Kasumi-1 (cell line): ENCODE measurements at regions not wholly inside any gene's neighbourhood (a gene's known extent, or its start where the extent isn't known, plus 50 kb on each side); places are given as distances from the start of the nearest gene placed in this dataset.
A peak's percentile ranks its signal among the peaks of the same experiment; 100 is the strongest.
"Not testable (repeated sequence)": the region's sequence is repeated elsewhere in the genome, so short reads cannot be mapped to it uniquely, and the experiment has no call there.

Experiments
- DNase-seq, 2 experiments: peaks; one replicate each; lab custom pipeline; 2025; lab: John Stamatoyannopoulos, UW

GRCh38 chr1:229133151-229133550, 137.8 kb upstream of the RAB4A start:
- no peak for DNase-seq

- no peak for DNase-seq
These were observed 137.1 kb upstream of the RAB4A start for GRCh38 chr1:229133811-229134210.

- DNase-seq, result not testable (repeated sequence)
These were observed 136.3 kb upstream of the RAB4A start for GRCh38 chr1:229134381-229135217.

GRCh38 chr1:229135773-229136172, 135.1 kb upstream of the RAB4A start:
- no peak for DNase-seq

GRCh38 chr1:229136822-229137221, 134.1 kb upstream of the RAB4A start:
- DNase-seq, result peak; percentile 35 to 36

GRCh38 chr1:229137271-229137670, 133.6 kb upstream of the RAB4A start:
- DNase-seq, result no peak

- no peak for DNase-seq
These were observed 132.9 kb upstream of the RAB4A start for GRCh38 chr1:229138058-229138457.

GRCh38 chr1:229139331-229140118, 131.4 kb upstream of the RAB4A start:
- DNase-seq, result no peak

- no peak for DNase-seq
These were observed 130.9 kb upstream of the RAB4A start for GRCh38 chr1:229140119-229140396.

- no peak for DNase-seq
These were observed 129.6 kb upstream of the RAB4A start for GRCh38 chr1:229141271-229141670.

GRCh38 chr1:229141689-229142377, 129.1 kb upstream of the RAB4A start:
- no peak for DNase-seq

- no peak for DNase-seq
These were observed 128.4 kb upstream of the RAB4A start for GRCh38 chr1:229142471-229142870.

- no peak for DNase-seq
These were observed 124.3 kb upstream of the RAB4A start for GRCh38 chr1:229146647-229147046.

- no peak for DNase-seq
These were observed 123.8 kb upstream of the RAB4A start for GRCh38 chr1:229147072-229147471.

- no peak for DNase-seq
These were observed 122.8 kb upstream of the RAB4A start for GRCh38 chr1:229148041-229148671.

GRCh38 chr1:229148743-229149142, 122.2 kb upstream of the RAB4A start:
- no peak for DNase-seq

- DNase-seq, result no peak
These were observed 121.5 kb upstream of the RAB4A start for GRCh38 chr1:229149435-229149834.

GRCh38 chr1:229150518-229150917, 120.4 kb upstream of the RAB4A start:
- DNase-seq, result no peak

GRCh38 chr1:229151412-229151811, 119.5 kb upstream of the RAB4A start:
- DNase-seq, result not testable (repeated sequence)

- no peak for DNase-seq
These were observed 118.6 kb upstream of the RAB4A start for GRCh38 chr1:229152311-229152710.

- DNase-seq, result no peak
These were observed 116.9 kb upstream of the RAB4A start for GRCh38 chr1:229153955-229154548.

GRCh38 chr1:229154811-229155210, 116.1 kb upstream of the RAB4A start:
- DNase-seq, result no peak
